ENCODE measurements at regions not wholly inside any gene's neighbourhood (a gene's known extent, or its start where the extent isn't known, plus 50 kb on each side); places are given as distances from the start of the nearest gene placed in this dataset.
"Not testable (repeated sequence)": the region's sequence is repeated elsewhere in the genome, so short reads cannot be mapped to it uniquely, and the experiment has no call there.

DNA sequence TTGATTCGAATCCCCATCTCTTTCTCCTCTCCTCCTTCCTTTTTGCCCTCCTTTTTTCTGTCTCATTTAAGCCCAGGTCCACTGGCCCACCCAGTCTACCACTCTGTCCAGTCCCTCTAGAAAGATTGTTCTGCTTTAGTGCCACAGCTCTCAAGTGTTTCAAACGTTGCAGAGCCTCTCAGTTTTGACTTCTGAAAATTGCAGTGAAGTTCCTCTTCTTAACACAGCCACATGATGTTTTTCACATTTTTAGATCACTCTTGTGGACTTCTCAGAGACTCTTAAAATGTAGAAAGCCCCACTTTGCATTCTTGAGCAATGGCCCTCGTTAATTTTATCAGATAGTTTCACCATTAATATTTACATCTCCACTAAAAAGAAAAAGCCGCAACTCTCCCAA lies 253.1 kb downstream of the HAPSTR1 start:
- DNase-seq, result no peak

DNA sequence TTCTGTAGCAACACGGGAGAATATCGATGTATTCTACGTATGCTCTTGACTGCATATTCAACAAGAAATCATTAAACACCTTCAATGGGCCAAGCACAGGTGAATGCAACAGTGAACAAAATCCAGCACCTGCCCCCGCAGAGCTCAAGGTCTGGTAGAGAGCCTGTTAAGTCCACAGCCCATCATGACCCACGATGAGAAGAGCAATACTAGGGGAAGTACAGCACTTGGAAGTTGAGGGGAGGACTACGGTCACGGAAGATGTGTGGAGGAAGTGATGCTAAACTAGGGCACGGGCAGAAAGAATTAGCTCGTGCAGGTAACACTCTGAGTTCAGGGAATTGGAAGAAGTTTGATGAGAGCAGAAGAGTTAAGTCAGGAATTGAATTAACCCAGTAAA lies 253.6 kb downstream of the HAPSTR1 start:
- DNase-seq, result no peak

DNA sequence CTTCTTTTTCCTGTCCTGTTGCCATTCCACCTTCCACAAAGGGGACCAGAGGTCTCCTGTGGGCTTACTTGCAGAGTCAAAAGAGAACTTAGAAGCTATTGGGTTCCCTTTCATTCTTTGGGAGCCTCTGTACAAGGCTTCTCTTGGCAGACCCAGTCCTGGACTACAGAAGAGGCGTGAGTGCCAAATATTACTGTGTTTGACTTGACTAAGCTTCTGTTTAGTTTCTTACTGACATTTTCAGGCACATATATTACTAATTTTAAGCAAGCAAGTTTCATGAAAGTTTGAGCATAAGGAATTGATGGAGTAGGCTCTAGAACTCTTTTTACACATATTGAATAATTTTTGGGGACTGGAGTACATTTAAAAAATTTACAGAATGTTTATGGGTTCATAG lies 254.4 kb downstream of the HAPSTR1 start:
- DNase-seq, result no peak

DNA sequence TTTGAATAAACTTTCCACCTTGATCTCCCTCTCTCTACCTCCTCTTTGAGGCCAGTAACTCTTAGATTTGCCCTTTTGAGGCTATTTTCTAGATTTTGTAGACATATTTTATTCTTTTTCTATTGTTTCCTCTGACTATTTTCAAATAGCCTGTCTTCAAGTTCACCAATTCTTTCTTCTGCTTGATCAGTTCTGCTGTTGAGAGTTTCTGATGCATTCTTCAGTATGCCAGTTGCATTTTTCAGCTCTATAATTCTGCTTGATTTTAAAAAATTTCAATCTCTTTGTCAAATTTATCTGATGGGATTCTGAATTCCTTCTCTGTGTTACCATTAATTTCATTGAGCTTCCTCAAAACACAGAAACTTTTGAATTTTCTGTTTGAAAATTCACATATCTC lies 257.5 kb downstream of the HAPSTR1 start:
- DNase-seq, result no peak

DNA sequence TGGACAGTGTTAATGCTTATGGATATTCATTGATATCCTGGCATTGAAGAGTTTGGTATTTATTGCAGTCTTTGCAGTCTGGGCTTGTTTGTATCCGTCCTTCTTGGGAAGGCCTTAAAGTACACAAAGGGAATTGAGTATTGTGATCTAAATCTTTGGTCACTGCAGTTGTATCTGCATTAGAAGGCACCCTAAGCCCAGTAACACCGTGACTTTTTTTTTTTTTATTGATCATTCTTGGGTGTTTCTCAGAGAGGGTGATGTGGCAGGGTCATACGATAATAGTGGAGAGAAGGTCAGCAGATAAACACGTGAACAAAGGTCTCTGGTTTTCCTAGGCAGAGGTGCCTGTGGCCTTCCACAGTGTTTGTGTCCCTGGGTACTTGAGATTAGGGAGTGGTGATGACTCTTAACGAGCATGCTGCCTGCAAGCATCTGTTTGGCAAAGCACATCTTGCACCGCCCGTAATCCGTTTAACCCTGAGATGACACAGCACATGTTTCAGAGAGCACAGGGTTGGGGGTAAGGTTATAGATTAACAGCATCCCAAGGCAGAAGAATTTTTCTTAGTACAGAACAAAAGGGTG lies 258.0 kb downstream of the HAPSTR1 start:
- not testable (repeated sequence) for DNase-seq

DNA sequence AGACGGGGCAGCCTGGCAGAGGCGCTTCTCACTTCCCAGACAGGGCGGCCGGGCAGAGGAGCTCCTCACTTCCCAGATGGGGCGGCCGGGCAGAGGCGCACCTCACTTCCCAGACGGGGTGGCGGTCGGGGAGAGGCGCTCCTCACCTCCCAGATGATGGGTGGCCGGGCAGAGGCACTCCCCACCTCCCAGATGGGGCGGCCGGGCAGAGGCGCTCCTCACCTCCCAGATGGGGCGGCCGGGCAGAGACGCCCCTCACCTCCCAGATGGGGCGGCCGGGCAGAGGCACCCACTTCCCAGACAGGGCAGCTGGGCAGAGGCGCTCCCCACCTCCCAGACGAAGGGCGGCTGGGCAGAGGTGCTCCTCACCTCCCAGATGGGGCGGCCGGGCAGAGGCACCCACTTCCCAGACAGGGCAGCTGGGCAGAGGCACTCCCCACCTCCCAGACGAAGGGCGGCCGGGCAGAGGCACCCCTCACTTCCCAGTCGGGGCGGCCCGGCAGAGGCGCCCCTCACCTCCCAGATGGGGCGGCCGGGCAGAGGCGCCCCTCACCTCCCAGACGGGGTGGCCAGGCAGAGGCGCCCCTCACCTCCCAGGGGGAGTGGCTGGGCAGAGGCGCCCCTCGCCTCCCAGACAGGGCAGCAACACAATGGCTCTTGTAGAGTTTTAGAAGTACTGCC lies 258.8 kb downstream of the HAPSTR1 start:
- not testable (repeated sequence) for DNase-seq

DNA sequence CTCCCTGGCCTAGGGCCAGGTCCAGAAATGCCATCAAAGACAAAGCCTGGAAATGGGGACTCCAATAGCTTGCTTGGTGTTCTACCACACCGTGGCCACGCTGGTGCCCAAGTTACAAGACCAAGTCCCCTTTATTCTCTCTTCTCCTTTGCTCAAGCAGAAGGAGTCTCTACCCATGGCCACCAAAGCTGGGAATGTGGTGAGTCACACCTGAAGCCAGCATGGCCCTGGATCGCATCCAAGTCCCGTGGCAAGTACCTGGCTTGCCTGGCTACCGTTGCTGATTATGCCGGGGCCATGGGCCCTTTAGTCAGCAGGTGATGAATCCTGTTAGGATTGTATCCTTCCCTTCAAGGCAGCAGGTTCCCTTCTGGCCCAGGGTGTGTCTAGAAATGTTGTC lies 260.0 kb downstream of the HAPSTR1 start:
- DNase-seq, result no peak

DNA sequence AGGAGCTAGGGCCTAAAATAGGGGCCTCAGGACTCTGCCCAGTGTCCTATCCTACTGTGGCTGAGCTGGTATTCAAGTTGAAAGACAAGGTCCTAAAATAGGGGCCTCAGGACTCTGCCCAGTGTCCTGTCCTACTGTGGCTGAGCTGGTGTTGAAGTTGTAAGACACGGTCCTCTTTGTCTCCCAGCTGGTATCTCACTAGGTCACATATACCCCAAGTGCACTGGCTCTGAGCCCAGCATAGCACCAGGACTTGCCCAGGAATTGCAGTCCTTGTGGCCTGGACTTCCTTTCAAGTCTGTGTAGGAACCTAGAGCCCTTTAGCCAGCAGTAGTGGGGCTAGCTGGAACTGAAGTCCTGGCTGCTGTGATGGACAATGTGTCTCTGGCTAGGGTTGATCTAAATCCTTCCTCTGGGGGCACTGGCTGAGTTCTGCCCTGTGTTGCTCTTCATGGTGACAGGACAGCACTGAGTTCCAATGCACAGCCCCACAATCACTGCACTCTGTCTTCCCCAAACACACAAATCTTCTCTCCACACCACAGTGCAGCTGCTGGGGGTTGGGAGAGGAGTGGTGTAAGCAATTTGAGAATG lies 260.5 kb downstream of the HAPSTR1 start:
- DNase-seq, result no peak

DNA sequence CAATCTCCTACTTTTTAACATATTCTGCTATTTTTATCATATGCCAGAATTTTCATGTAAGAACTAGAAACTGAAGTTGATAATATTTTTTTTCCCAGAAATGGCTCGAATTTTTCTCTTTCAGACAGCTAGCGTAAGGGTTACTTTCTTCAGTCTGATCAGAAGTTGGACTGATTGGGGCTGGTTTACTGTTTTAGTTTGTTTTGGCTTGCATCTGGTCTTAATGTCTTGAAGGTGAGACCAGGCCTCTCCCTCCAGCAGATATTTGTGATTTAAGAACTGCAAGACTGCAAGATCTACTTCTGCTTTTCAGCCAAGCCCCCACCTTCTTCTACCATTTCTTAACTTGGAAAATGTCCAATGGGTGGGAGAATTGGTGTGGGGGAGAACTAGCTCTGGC lies 266.4 kb downstream of the HAPSTR1 start:
- DNase-seq, result no peak

DNA sequence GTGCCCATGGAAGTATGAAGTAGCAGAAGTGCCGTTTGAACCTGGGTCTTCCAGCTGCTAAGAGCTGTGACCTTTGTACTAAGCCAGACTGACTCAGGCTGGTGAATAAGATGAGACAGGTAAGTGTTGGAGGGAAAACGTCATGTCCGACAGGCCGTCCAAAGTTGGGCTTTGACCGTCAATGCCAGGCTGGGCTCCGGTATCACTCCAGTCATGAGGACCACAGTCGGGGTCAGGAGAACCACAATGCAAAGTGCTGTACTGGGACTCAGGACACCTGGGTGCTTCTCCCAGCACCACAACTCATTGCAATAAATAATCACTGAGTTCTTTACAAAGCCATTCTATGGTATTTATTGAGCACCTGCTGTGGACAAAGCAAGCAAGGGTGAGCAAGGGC lies 268.6 kb downstream of the HAPSTR1 start:
- no peak for DNase-seq

DNA sequence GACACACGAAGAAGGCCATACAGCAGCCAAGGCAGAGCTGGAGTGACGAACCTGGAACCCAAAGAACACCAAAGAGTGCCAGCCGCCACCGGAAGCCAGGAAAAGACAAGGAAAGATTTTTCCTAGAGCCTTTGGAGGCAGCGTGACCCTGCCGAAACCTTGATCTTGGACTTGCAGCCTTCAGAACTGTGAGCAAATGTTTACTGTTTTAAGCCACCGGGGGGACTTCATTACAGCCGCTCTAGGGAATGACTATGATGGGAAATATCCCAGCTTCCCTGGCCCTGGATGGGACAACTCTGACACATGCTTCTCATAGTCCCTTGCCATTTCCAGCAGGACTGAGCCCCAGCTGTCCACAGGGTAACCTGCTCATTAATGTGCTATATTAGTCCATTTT lies 270.6 kb downstream of the HAPSTR1 start:
- DNase-seq, result no peak

DNA sequence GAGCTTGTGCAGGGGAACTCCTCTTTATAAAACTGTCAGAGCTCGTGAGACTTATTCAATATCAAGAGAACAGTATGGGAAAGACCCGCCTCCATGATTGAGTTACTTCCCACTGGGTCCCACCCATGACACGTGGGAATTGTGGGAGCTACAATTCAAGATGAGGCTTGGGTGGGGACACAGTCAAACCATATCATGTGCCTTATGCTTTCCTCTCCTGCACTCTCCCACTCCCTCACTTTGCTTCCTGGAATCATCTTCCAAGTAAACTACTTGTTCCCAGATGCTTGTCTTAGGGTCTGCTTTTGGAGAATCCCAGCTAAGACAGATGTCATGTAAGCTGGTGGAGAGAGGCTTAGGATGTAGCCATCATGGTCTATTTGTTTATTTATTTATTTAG lies 271.2 kb downstream of the HAPSTR1 start:
- DNase-seq, result no peak

DNA sequence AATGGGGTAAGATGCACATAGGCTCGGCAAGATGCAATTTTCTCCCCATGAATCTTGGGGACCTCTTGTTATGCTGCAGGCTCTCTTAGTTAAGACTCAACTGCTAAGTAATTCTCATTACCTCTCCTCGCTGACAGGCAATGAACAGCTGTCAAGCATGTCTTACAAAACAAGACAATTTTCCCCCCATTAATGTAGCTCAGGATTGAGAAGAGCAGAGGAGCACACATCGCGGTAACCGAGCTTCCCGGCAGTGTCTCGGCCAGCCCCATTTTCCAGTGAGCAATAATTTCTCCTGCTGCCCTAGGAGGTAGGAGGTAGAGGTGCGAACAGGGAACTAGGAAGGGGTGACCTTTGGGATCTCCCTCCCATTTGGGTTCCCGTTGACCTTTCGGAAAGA lies 272.1 kb downstream of the HAPSTR1 start:
- no peak for DNase-seq

DNA sequence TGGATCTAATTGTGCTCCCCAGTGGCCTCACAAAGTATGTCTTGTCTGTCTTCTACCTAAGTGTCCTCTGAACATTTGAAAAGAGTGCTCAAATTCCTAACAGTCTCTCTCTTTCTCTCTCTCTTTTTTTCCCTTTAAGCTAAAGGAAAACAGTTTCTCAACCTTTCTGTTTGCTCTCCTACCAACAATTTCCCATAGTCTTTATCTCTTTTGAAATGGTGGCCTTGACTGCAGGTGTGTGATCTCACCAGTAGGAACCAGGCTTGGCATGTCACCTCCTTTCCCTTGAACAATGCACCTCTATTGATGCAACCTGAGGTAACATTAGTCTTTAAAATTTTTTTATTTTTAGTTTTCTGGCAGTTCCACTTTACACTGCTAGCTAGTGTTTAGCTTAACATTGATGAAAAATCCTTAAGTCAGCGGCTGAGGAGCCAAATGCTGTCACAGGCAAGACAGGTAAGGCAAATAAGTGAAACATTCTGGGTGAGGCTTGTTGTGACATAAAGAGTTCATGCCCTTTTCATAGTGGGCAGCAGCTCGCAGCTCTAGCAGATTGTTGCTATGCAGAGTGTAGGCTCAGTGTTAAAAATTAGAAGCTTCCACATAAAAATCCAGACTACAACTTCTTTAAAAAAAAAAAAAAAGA lies 273.4 kb downstream of the HAPSTR1 start:
- DNase-seq, result no peak

DNA sequence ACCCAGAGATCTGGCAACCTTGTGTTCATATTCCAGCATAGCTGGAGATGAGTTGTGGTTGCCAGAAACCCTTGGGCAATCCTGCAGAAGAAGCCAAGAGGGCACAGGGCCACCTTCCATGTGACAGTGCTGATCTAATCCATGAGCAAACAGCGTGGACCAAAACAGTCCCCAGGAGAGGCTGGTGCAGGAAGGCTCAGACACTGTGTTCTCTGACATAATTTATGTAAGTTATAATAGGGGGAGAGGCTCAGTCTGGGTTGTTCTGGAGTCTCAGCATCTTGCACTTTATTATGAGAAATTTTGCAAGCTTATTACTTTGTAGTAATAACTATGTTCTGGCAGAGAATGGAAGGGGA lies 273.9 kb downstream of the HAPSTR1 start:
- peak in 12 of 14 donors; percentile 5 to 91 (median 58) for DNase-seq

DNA sequence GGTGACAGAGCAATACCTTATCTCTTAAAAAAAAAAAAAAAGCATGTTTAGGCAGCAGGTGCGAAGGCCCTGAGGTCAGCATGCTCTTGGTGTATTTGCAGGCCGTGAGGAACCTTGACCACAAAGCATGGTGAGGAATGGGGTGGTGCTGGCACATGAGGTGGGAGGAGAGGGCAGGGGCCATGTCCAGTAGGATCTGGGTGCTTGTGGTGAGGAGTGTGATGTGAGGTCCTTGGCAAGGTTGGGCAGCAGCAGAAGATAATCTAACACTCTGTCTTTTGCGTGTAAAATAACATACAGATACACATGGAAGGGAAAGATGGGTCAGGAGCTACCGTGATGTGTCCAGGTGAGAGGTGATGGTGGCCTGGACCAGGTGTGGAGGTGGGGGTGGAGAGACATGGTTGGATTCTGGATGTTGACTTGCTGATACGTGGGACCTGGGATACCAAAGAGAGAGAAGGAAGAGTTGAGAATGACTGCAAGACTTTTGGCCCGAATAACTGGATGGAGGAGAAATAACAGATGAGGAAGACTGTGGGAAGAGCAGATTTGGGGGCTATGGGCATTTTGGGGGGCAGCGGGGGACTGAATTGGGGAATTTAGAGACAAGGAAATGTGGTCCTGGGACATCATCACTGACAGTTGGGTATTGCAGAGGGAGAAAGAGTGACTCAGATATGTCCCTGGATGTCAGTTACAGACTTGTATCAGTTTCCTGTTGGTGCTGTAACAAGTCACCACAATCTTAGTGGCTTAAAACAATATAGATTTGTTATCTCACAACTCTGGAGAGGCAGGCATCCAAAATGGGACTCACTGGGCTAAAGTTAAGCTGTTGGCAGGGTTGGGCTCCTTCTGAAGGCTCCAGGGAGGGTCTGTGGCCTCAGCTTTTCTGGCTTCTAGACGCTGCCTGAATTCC lies 274.9 kb downstream of the HAPSTR1 start:
- no peak for DNase-seq

DNA sequence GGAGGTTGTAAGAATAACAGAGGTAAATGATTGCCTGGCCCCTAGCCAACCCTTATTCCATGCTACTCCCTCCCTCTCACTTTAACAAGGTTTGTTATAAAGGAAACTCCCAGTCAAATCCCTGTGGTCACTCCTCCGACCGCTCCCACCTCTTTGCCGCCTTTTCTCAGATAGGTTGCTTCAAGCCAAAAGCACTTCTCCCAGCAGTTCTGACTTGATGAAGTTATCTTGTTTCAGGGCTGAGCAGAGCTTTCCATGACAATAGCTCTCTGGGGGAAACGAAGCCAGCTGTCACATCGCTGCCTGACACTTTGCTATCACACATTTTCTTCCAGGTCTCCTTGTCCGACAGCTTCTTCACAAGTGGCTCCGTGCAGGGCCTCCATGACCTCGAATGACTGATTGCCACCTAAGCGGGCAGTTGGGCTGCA lies 278.6 kb downstream of the HAPSTR1 start:
- no peak for DNase-seq

DNA sequence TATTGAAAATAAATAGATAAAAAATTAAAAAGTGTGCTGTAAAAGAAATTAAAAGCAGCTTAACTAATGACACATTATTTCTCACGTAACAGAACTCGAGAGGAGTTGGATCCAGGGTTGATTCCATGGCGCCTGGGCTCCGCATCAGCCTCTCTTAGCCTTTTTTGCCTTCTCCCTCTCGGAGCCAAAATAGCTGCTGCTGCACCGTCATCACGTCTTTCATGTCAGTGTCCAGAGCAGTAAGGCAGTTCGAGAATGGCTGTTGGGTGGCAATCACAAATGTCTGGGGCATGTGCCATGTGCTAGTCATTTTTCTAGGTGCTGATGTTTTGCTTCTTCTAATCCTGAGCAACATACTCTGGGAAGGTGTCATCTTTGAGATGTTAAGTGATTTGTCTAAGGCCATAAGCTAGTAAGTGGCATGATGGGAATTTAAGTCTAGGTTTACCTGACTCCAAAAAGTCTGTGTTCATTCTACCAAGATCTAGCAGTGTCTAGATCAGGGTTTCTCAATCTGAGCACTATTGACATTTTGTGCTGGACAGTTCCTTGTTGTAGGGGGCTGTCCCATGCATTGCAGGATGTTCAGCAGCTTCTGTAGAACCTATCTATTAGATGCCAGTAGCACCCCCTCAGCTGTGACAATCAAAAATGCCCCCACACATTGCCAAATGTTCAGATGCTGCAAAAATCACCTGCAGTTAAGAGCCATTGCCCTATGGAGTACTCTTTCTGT lies 280.4 kb downstream of the HAPSTR1 start:
- no peak for DNase-seq

DNA sequence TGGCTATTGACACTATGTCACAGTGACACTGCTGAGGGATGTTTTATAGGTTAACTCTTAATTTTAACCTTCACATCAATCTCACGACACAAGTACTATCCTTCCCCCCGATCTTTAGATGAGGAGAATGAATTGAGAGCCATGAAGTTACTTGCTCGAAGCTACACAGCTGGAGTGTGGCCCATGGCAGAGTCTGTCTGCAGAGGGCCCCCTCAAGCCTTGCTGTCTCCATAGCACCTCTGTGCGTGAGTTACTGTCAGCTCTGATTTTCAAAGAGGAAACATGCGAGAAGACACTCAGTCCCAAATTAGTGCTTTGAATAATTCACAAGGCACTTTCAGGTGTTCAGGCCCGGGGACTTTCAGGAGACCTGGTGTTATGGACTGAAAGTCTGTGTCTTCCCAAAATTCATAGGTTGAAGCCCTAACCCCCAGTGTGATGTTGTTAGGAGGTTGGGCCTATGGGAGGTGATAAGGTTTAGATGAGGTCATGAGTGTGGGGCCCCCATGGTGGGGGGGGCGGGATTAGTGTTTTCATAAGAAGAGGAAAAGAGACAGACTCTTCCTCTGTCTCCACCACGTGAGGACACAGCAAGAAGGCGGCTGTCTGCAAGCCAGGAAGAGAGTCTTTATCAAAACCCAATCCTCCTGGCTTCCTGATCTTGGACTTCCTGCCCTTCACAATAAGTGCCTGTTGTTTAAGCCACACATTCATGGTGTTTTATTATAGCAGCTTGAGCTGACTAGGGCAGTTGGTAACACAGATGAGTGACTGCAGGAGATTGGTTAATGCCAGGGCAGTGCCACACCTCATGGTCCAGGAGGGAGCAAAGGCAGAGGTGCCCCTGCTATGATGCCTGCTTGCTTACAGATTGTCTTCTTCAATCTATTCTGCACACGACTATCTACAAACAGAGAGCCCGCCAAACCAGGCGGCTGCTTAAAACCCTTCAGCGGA lies 281.8 kb downstream of the HAPSTR1 start:
- DNase-seq, result peak in 1 of 14 donors; percentile 55

DNA sequence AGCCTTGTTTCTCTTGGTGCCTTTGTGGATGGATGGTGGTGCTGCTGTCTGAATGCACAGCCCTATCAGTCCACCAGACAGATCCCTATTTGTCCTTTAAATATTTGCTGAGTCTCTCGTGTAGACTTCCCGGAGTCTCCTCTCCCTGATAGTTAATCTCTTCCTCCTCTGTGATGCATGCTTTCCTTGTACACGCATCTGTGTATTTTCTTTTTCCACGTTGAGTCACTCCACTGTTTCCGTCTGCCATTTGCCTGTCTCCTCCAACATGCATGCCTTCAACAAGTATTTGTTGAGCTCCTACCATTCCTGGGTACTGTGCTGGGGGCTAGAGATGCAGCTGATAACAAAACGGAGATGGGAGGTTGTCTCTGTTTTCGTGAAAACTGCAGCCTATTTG lies 282.6 kb downstream of the HAPSTR1 start:
- no peak for DNase-seq

DNA sequence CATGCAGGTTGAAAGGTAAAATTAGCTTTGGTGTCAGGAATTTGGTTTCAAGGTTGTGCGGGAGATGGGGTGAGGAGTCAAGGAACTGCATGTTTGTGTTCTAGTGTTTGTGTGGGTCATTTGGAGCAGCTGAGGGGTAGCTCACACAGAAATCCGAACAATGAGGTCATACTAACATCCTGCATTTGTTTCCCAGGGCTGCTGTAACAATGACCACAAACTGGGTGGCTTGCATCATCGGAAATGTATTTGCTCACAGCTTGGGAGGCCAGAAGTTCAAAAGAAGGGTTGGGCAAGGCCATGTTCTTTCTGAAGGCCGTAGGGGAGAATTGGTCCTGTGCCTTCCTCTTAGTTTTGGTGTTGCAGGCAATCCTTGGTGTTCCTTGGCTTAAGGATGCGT lies 287.4 kb downstream of the HAPSTR1 start:
- no peak for DNase-seq

Measured in C1 segment of cervical spinal cord (tissue), 14 donors.